ENCODE measurements at regions not wholly inside any gene's neighbourhood (a gene's known extent, or its start where the extent isn't known, plus 50 kb on each side); places are given as distances from the start of the nearest gene placed in this dataset.

GRCh38 chr18:61664419-61665084 is 228.3 kb downstream of the RNF152 start:
- ATAC-seq (ENCODE audit: insufficient read depth, low read depth) (no peak), DNase-seq (no peak)
- Histone ChIP-seq H3K9ac (ENCODE audit: low read depth, low read length) (no peak overlapping the region), H3K9me3 (ENCODE audit: insufficient read depth, low read length, severe bottlenecking) (no peaks in the 10 kb centered on the region), H2AFZ (ENCODE audit: low read depth, low read length) (no peak overlapping the region), H3K79me2 (ENCODE audit: insufficient read depth, low read length) (no peaks in the 10 kb centered on the region), H3K27me3 (ENCODE audit: insufficient read depth, low read length, poor library complexity) (no peaks in the 10 kb centered on the region), H3K4me2 (ENCODE audit: insufficient read depth, low read length) (no peak overlapping the region), H3K27ac (ENCODE audit: low read length) (no peak overlapping the region), H3K4me1 (ENCODE audit: insufficient read depth, low read length) (no peaks in the 10 kb centered on the region), H3K36me3 (ENCODE audit: insufficient read depth, low read length) (no peaks in the 10 kb centered on the region), H4K20me1 (ENCODE audit: insufficient read depth, low read length) (no peaks in the 10 kb centered on the region), H3K4me3 (ENCODE audit: low read depth in 1 of 2, low read length in 2 of 2) (no peak overlapping the region)
- TF ChIP-seq EZH2 (IDR thresholded peaks at IDR 0.05; ENCODE audit: borderline replicate concordance, low read depth, low read length, severe bottlenecking) (no peak), CTCF (IDR thresholded peaks at IDR 0.05; ENCODE audit: borderline replicate concordance, extremely low read depth, low read length, poor library complexity, severe bottlenecking) (no peak)

- H2AFZ ChIP-seq (ENCODE audit: low read depth, low read length) = no peak overlapping the region
- no peaks in the 10 kb centered on the region for H3K27me3 ChIP-seq (ENCODE audit: insufficient read depth, low read length, poor library complexity)
- H3K9ac ChIP-seq (ENCODE audit: low read depth, low read length) = no peak overlapping the region
- H3K79me2 ChIP-seq (ENCODE audit: insufficient read depth, low read length) = no peaks in the 10 kb centered on the region
- no peaks in the 10 kb centered on the region for H3K4me1 ChIP-seq (ENCODE audit: insufficient read depth, low read length)
- no peak overlapping the region for H3K4me2 ChIP-seq (ENCODE audit: insufficient read depth, low read length)
- DNase-seq (no peak), ATAC-seq (ENCODE audit: insufficient read depth, low read depth) (no peak)
- H3K4me3 ChIP-seq (ENCODE audit: low read depth in 1 of 2, low read length in 2 of 2) = no peak overlapping the region
- no peak for TF ChIP-seq CTCF (IDR thresholded peaks at IDR 0.05; ENCODE audit: borderline replicate concordance, extremely low read depth, low read length, poor library complexity, severe bottlenecking)
- TF ChIP-seq EZH2 (IDR thresholded peaks at IDR 0.05; ENCODE audit: borderline replicate concordance, low read depth, low read length, severe bottlenecking) = no peak
- H3K36me3 ChIP-seq (ENCODE audit: insufficient read depth, low read length) = no peaks in the 10 kb centered on the region
- H3K27ac ChIP-seq (ENCODE audit: low read length) = no peak overlapping the region
- no peaks in the 10 kb centered on the region for H3K9me3 ChIP-seq (ENCODE audit: insufficient read depth, low read length, severe bottlenecking)
- H4K20me1 ChIP-seq (ENCODE audit: insufficient read depth, low read length) = no peaks in the 10 kb centered on the region
Observed at GRCh38 chr18:61662726-61663125, 230.1 kb downstream of the RNF152 start.

GRCh38 chr18:61658431-61658830 is 234.4 kb downstream of the RNF152 start:
- Histone ChIP-seq H3K4me2 (ENCODE audit: insufficient read depth, low read length) (no peak overlapping the region), H3K27me3 (ENCODE audit: insufficient read depth, low read length, poor library complexity) (no peaks in the 10 kb centered on the region), H3K27ac (ENCODE audit: low read length) (no peak overlapping the region), H2AFZ (ENCODE audit: low read depth, low read length) (no peak overlapping the region), H3K9me3 (ENCODE audit: insufficient read depth, low read length, severe bottlenecking) (no peaks in the 10 kb centered on the region), H4K20me1 (ENCODE audit: insufficient read depth, low read length) (no peaks in the 10 kb centered on the region), H3K4me1 (ENCODE audit: insufficient read depth, low read length) (no peaks in the 10 kb centered on the region), H3K4me3 (ENCODE audit: low read depth in 1 of 2, low read length in 2 of 2) (no peak overlapping the region), H3K9ac (ENCODE audit: low read depth, low read length) (no peak overlapping the region), H3K36me3 (ENCODE audit: insufficient read depth, low read length) (no peaks in the 10 kb centered on the region), H3K79me2 (ENCODE audit: insufficient read depth, low read length) (no peaks in the 10 kb centered on the region)
- TF ChIP-seq CTCF (IDR thresholded peaks at IDR 0.05; ENCODE audit: borderline replicate concordance, extremely low read depth, low read length, poor library complexity, severe bottlenecking) (no peak), EZH2 (IDR thresholded peaks at IDR 0.05; ENCODE audit: borderline replicate concordance, low read depth, low read length, severe bottlenecking) (no peak)
- no peak for DNase-seq
- no peak for ATAC-seq (ENCODE audit: insufficient read depth, low read depth)

Measured in DND-41 (cell line).